ENCODE measurements at regions not wholly inside any gene's neighbourhood (a gene's known extent, or its start where the extent isn't known, plus 50 kb on each side); places are given as distances from the start of the nearest gene placed in this dataset.

GRCh38 chr1:29452463-29453230, 216.3 kb downstream of the PTPRU start:
- no peak overlapping the region for H3K27ac ChIP-seq (ENCODE audit: control insufficient read depth, insufficient read depth)
- 14% methylated on average over 10 of the region's 10 CpGs for WGBS (ENCODE audit: insufficient coverage, insufficient replicate concordance, low lambda C conversion rate, missing lambda C conversion rate)
- intact Hi-C loops (cut with micrococcal nuclease; ENCODE audit: unreplicated experiment) = no loop called here

More at GRCh38 chr1:29452463-29453230, 216.3 kb downstream of the PTPRU start:
- ChIA-PET POLR2A (no interaction called here), RAD21 (ENCODE audit: unreplicated experiment) (no interaction called here), SMC1A (ENCODE audit: uncharacterized antibody, unreplicated experiment) (no interaction called here), CTCF (no interaction called here)
- Histone ChIP-seq H3K4me2 (ENCODE audit: control insufficient read depth, insufficient read depth) (no peak overlapping the region), H3K9me3 (replicated peaks; ENCODE audit: control insufficient read depth, insufficient read depth, low read length) (no peaks in the 10 kb centered on the region; the same call in 2 of the 3 replicates), H3K4me1 (ENCODE audit: control insufficient read depth, insufficient read depth, low read length) (no peaks in the 10 kb centered on the region), H3K36me3 (ENCODE audit: control insufficient read depth in 2 of 2, insufficient read depth in 2 of 2, low read length in 1 of 2) (no peaks in the 10 kb centered on the region), H2AFZ (ENCODE audit: control insufficient read depth, low read depth, low read length) (no peak overlapping the region), H3K27me3 (replicated peaks in 1 of 2; ENCODE audit: control insufficient read depth in 2 of 2, insufficient read depth in 2 of 2, low read length in 1 of 2) (no peaks in the 10 kb centered on the region), H3K9ac (ENCODE audit: control insufficient read depth, insufficient read depth, low read length) (no peak overlapping the region), H3K4me3 (no peak overlapping the region), H4K20me1 (ENCODE audit: control insufficient read depth, insufficient read depth) (no peaks in the 10 kb centered on the region), H3K79me2 (ENCODE audit: control insufficient read depth, insufficient read depth, low read length) (no peaks in the 10 kb centered on the region)
- BruUV-seq (replicated peaks) = no TSS peak
- no peak for DNase-seq (ENCODE audit: low read depth, low spot score)
- in situ Hi-C loops (cut with MboI) = loop anchor here (5.0 kb wide), 1 partner anchor 920 kb away; no protein-coding TSS in a partner anchor
- ATAC-seq = no peak
- no peak for TF ChIP-seq ZBTB11 (CRISPR knock-in tag; IDR thresholded peaks at IDR 0.05)
- TF ChIP-seq TBL1XR1 (IDR thresholded peaks at IDR 0.05; ENCODE audit: low read depth, low read length) = no peak
- TF ChIP-seq NFYB (IDR thresholded peaks at IDR 0.05; ENCODE audit: insufficient read depth, low read depth, low read length) = no peak
- TF ChIP-seq CREM (IDR thresholded peaks at IDR 0.05; ENCODE audit: low read depth) = no peak
- no peak for TF ChIP-seq BHLHE40 (IDR thresholded peaks at IDR 0.05; ENCODE audit: borderline replicate concordance in 1 of 2, low read depth in 2 of 2, low read length in 1 of 2)
- no peak for TF ChIP-seq MAX (IDR thresholded peaks at IDR 0.05; ENCODE audit: low read depth, low read length)
- no peak for TF ChIP-seq ATF3 (IDR thresholded peaks at IDR 0.05; ENCODE audit: borderline replicate concordance, extremely low read depth, low read depth, low read length)
- no peak for TF ChIP-seq LARP7 (IDR thresholded peaks at IDR 0.05)
- TF ChIP-seq SMAD5 (IDR thresholded peaks at IDR 0.05; ENCODE audit: low read depth) = no peak
- TF ChIP-seq YBX1 (IDR thresholded peaks at IDR 0.05) = no peak
- TF ChIP-seq CHD2 (IDR thresholded peaks at IDR 0.05; ENCODE audit: borderline replicate concordance, low read depth, low read length) = no peak
- TF ChIP-seq BRCA1 (IDR thresholded peaks at IDR 0.05; ENCODE audit: low read depth, low read length) = no peak
- no peak for TF ChIP-seq IKZF2 (IDR thresholded peaks at IDR 0.05)
- no peak for FAIRE-seq
